OCI-M2 (cell line): ENCODE measurements at regions not wholly inside any gene's neighbourhood (a gene's known extent, or its start where the extent isn't known, plus 50 kb on each side); places are given as distances from the start of the nearest gene placed in this dataset.
"Not testable (repeated sequence)": the region's sequence is repeated elsewhere in the genome, so short reads cannot be mapped to it uniquely, and the experiment has no call there.

Experiments
- DNase-seq: peaks from one replicate; lab custom pipeline; 2025; ENCODE audit not compliant: unreplicated experiment; lab: John Stamatoyannopoulos, UW

DNA sequence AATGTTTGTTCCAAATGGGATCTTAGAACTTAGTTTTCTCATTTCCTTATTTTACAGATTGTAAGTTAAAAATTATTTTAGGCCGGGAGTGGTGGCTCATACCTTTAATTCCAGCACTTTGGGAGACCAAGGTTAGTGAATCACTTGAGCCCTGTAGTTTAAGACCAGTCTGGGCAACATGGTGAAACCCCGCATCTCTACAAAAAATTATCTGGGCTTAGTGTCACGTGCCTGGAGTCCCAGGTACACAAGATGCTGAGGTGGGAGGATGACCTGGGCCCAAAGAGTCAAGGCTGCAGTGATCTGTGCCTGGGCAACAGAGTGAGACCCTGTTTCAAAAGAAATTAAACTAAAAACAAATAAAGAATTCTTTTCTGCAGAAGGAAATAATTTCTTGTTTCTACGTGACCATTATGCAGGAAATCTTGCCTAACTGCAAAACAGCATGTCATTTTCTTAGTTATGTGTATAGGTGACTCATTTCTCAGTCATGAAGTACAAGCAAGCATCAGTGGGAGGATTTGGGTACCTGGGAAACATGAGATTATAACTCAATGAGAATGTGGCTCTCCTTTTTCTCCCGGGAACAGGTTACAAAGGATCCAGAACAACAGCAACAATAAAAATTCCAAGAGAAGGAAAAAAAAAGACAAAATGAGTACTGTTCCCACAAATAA, 375.1 kb upstream of the ST8SIA4 start:
- DNase-seq, result no peak

DNA sequence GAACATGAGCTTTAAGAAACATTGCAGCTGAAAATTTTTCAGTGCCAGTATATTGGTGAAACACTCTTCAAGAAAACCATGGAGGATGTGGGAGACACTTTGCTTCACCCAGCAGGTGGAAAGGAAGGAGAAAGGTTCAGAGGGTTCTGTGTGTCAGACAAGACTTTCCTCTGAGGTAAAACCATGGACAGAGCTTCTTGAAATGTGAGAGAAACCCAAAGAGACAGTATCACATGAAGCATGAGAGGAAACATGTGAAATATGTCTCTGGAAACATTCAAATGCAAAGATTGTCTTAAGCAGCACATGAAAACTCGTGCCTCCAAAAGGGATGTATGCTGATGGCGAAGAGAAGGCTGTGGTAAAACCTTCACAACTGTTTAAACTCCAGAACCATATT, 368.9 kb upstream of the ST8SIA4 start:
- no peak for DNase-seq

DNA sequence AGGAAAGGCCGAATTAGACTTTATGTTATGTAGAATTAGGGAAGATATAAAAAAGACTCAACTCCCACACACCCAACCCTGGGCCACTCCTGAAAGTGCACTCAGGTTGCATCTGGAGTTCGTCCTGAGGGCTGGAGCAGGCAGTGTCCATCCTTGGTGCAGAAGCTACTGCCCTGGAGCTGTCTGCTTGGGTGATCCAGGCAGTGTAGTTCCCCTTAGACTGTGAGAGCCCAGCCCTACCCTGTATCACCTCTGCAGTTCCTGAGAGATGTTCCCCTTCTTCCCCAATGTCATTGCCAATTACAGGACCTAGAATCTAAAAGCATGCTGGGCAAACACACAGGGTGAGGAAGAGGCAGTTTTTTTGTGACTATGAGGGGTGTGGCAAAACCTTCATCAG, 368.3 kb upstream of the ST8SIA4 start:
- no peak for DNase-seq

DNA sequence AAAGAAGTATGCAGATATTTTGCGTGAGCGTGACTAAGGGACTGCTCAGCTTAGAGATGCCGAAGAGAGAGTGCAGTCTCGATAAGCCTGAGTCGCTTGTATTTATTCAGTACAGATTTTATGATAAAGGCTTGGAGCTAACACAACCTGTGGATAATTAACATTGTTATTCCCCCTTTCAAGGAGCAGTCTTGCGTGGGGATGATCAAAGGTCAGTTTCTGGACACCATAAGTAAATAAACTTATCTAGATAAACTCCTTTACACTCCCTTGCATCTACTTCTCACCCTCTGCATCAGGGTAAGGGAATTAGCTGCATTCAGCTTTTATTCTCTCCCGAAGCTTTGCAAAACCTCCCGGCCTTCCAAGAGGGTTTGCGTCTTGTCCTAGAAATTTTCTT, 357.8 kb upstream of the ST8SIA4 start:
- no peak for DNase-seq

DNA sequence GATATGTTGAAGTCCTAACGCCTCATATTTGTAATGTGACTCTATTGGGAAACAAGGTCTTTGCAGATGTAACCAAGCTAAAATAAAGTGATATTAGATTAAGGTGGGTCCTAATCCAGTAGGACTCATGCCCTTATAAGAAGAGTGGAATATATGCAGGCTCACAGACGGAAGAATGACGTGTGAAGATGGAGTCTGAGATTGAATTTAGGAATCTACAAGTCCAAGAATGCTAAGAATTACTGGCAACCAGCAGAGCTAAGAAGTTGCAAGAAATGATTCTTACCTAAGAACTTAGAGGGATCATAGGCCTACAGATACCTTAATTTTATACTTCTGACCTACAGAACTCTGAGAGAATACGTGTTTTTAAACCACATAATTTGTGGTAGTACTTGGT, 350.0 kb upstream of the ST8SIA4 start:
- DNase-seq, result no peak

DNA sequence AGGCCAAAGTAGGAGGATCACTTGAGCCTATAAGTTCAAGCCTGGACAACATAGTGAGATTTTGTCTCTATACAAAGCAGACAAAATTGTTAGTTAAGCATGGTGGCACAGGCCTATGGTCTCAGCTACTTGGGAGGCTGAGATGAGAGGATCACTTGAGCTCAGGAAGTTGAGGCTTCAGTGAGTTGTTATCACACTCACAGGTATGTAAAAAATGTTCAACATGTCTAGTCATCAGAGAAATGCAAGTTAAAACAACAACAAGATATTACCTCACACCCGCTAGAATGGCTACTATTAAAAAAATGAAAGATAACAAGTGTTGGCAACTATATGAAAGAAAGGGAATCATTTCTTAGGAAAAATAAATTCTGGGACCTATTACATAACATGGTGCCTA, 341.5 kb upstream of the ST8SIA4 start:
- no peak for DNase-seq

DNA sequence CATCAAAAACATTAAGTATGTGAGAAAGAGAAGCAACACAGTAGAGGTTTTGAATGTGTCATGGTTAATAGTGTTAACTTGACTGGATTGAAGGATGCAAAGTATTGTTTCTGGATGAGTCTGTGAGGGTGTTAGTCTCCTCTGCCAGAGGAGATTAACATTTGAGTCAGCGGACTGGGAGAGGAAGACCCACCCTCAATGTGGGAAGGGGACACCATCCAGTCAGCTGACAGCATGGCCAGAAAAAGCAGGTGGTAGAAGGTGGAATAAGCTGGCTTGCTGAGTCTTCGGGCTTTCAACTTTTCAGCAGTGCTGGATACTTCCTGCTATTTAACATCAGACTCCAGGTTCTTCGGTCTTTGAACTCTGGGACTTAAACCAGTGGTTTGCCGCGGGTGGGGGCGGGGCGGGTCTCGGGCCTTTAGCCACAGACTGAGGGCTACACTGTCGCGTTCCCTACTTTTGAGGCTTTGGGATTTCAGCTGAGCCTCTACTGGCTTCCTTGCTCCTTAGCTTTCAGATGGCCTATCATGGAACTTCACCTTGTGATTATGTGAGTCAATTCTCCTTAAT, 309.9 kb upstream of the ST8SIA4 start:
- DNase-seq, result no peak

DNA sequence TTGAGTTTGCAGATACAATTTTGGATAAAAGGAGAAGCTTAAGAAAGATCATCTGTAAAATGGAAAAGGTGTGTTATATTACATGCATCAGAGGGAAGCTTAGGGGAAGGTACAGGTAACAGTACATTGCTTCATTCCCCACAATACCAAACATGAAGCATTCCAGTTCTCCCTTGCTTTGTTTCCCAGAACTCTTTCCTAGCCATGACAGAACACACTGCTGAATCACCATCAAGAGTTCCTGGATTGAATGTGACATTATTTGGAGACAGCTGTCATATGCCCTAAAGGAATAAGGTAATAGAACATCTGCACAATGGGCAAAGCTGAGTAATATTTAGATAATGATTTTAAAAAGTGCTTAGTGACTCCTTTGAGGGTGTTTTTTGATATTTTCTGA, 303.5 kb upstream of the ST8SIA4 start:
- no peak for DNase-seq

DNA sequence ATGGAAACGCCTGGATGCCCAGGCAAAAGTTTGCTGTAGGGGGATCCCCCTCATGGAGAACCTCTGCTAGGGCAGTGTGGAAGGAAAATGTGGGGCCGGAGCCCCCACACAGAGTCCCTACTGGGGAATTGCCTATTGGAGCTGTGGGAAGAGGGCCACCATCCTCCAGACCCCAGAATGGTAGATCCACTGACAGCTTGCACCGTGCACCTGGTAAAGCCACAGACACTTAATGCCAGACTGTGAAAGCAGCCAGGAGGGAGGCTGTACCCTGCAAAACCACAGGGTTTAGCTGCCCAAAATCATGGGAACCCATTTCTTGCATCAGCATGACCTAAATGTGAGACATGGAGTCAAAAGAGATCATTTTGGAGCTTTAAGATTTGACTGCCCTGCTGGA, 302.0 kb upstream of the ST8SIA4 start:
- DNase-seq, result not testable (repeated sequence)

DNA sequence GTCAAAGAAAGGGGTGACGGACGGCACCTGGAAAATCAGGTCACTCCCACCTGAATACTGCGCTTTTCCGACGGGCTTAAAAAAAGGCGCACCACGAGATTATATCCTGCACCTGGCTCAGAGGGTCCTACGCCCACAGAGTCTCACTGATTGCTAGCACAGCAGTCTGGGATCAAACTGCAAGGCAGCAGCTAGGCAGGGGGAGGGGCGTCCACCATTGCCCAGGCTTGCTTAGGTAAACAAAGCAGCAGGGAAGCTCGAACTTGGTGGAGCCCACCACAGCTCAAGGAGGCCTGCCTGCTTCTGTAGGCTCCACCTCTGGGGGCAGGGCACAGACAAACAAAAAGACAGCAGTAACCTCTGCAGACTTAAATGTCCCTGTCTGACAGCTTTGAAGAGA, 277.3 kb upstream of the ST8SIA4 start:
- not testable (repeated sequence) for DNase-seq

DNA sequence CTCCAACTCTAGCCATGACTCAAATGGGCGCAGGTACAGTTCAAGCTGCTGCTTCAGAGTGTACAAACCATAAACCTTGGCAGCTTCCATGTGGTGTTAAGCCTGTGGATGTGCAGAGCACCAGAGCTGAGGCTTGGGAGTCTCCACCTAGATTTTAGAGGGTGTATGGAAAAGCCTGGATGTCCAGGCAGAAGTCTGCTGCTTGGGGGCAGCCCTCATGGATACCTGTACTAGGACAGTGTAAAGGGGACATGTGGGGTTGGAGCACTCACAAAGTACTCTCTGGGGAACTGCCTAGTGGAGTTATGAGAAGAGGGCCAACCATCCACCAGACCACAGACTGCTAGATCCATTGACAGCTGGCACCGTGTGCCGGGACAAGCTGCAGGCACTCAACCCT, 273.5 kb upstream of the ST8SIA4 start:
- no peak for DNase-seq

DNA sequence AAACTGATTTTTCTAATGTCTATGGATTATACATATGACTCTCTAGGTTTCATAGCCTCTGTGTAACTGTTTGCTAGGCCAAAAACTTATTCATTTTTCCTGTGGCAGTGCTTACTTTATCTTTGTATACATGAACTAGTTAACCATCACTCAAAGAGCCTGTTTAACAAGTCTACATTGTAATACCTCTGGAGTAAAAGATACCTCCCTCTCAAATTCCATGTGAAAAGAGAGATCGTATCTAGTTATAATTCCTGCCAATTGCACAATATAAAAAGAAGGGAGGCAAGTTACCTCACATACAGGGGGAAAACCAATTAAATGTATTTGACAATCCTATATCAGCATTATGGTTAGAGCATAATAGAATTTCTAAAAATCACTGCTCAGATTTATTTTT, 271.9 kb upstream of the ST8SIA4 start:
- DNase-seq, result no peak

DNA sequence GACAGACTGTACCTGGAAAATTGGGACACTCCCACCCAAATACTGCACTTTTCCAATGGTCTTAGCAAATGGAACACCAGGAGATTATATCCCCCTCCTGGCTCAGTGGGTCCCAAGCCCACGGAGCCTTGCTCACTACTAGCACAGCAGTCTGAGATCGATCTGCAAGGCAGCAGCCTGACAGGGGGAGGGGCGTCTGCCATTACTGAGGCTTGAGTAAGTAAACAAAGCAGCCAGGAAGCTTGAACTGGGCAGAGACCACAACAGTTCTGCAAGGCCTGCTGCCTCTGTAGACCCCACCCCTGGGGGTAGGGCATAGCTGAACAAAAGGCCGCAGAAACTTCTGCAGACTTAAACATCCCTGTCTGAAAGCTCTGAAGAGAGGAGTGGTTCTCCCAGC, 260.0 kb upstream of the ST8SIA4 start:
- no peak for DNase-seq

DNA sequence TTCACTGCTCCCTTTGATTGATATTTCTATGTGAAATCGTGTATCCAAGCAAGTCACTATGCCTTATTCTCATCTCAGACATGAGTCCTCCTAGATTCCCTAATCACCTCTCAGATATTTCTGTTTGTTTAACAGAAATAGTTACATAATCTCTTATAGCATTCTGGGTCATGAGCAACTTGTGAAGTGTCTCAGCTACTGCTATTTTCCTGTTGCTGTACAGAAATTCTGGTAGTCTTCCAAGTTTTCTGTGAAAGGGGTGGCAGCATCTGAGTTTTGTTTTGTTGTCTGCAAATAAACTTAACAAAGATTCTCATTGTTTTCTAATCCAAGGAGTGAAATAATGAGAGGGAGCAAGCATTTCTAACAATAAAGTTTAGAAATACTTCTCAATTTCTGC, 256.9 kb upstream of the ST8SIA4 start:
- DNase-seq, result no peak

DNA sequence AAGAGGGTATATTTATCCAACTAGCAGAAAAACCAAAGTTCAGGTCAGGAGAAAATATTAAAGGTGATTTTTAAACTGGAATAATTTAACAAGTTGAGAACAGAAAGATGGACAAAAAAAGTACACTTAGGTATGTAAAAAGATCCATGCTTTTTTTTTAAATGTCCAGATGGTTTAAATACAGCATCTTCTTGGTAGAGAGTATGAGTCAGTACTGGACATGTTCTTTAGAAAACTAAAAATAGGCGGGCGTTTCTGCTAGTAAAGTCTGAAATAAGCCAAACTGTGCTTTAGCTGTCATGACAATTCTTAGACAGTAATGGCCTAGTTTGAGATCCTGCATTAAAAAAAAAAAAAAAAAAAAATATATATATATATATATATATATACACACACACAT, 255.9 kb upstream of the ST8SIA4 start:
- no peak for DNase-seq

DNA sequence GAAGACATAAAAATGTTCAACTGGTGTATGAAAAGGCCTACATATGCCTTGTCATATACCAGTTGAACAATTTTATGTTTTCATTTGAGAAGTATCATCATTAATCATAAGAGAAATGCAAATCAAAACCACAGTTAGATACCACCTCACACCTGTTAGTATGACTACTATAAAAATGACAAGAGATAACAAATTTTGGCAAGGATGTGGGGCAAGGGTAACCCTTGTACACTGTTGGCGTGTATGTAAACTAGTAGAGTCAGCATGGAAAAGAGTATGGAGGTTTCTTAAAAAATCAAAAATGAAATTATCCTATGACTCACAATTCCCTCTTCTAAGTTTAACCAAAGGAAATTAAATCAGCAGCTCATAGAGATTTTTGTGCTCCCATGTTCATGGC, 250.4 kb upstream of the ST8SIA4 start:
- DNase-seq, result no peak

DNA sequence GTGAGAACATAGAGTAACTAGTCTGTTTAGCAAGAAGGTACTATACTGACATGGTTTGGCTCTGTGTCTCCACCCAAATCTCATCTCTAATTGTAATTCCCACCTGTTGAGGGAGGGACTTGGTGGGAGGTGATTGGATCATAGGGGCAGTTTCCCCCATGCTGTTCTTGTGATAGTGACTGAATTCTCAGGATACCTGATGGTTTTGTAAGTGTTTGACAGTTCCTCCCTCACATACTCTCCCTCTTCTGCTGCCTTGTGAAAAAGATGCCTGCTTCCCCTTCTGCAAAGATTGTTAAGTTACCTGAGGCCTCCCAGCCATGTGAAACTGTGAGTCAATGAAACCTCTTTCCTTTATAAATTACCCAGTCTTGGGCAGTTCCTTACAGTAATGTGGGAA, 240.4 kb upstream of the ST8SIA4 start:
- DNase-seq, result no peak

DNA sequence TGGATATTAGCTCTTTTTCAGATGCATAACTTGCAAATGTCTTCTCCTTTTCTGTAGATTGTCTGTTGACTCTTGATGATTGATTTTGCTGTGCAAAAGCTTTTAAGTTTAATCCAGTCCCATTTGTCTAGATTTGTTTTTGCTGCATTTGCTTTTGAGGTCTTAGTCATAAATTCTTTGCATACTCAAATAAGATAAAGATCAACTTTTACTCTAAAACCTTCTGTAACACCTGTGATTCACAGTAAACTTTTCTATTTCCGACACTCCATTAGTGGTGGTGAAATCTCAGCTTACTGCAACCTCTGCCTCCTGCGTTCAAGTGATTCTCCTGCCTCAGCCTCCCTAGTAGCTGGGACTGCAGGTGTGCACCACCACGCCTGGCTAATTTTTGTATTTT, 239.0 kb upstream of the ST8SIA4 start:
- DNase-seq, result no peak

DNA sequence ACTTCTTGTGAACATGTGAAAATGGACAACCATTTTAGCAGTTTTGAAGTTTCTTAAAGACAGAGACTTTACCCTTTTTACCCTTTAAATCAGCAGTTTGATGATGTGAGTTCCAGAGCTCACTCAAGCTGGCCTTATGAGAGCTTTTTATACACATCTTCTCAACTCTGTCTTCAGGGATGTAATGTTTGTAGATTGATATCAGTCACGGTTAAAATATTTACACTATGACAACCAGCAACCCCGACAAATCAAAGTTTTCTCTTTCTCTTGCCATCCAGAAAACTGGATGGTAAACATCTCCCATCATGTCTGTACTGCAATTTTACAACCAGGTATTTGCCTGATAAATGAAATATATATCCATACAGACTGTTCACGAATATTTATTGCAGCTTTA, 233.4 kb upstream of the ST8SIA4 start:
- no peak for DNase-seq

DNA sequence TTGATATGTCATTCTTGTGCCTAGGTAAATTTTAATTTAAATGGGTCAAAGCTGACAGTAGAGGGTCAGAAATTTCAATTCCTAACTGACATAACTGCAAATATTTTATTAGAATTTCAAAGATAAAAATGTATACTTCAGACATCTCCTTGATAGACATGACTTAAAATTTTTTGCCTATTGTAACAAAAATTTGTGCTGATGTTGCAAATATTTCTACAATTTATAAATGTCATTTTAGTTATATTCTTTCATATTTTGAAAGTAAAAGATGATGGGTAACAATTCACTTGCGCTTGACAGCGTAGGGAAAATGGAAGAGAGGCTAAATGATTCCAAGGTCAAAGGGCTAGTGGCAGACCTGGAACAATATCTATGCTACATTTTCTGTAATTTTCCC, 220.3 kb upstream of the ST8SIA4 start:
- DNase-seq, result no peak

DNA sequence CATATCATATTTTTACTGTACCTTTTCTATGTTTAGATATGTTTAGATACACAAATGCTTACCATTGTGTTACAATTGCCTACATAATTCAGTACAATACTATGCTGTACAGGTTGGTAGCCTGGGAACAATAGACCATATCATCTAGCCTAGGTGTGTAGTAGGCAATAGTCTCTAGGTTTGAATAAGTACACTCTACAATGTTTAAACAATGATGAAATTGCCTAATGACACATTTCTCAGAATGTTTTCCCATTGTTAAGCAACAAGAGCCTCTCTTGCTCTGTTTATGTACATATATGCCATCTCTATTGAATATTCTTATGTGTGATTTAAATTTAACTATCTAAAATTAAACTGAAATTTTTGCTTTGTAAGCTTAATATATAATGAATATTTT, 209.6 kb upstream of the ST8SIA4 start:
- DNase-seq, result no peak

DNA sequence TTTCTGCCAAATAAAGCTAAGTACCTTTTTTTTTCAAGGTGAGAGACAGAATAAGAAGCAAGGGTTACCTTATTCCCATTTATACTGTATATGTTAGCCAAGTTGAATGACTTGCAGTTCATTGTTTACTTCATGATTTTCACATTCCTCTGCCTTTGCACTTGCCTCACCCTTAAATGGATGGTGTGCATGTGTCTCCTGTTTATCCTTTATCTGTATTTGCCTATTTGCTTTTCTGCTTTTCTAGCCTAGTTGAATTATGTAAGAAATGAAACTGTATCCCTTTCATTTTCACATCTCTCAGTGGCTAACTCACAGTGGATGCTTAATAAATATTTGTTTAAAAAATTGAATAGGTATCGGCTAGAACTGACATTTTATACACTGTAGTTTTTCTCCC, 200.8 kb upstream of the ST8SIA4 start:
- DNase-seq, result no peak

DNA sequence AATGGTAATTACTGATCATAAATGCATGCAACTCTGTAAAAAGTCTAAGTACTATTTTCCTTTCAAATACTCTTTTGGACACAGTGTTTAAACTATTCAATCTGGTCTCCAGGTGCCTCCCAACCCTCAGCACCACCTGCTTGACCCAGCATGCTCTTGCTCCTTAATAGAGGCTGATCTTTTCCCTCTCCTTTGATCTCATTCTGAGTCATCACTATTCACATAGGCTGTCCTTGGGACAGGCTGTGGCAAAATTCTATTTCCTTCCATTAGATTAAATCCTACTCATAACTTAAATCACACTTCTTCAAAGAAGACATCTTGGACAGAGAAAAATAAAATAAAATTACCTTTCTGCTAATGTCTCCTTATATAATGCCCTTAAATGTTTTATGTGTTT, 199.4 kb upstream of the ST8SIA4 start:
- no peak for DNase-seq
